DOHH2 (cell line): ENCODE measurements at regions not wholly inside any gene's neighbourhood (a gene's known extent, or its start where the extent isn't known, plus 50 kb on each side); places are given as distances from the start of the nearest gene placed in this dataset.

ENCODE experiments used
- CTCF ChIP-seq: fragments of 200-600 bp; sonication (generic); IDR thresholded peaks from one replicate; pipeline ENCODE4 v1.5.1; 2014; ENCODE audit warnings: antibody characterized with exemption, mild to moderate bottlenecking, low read depth, low read length; ENCODE audit not compliant: poor library complexity, severe bottlenecking
- EZH2phosphoT487 ChIP-seq: fragments of 200-600 bp; sonication (generic); IDR thresholded peaks from 2 replicates; pipeline ENCODE4 v1.6.1; 2017; ENCODE audit warnings: borderline replicate concordance, mild to moderate bottlenecking, antibody characterized with exemption, low read length, moderate library complexity, mixed read lengths

GRCh38 chr4:175906384-175906783 lies 94.3 kb upstream of the GPM6A start:
- TF ChIP-seq CTCF, result no peak
- TF ChIP-seq EZH2phosphoT487, result no peak
